ENCODE measurements at regions not wholly inside any gene's neighbourhood (a gene's known extent, or its start where the extent isn't known, plus 50 kb on each side); places are given as distances from the start of the nearest gene placed in this dataset.
A peak's percentile ranks its signal among the peaks of the same experiment; 100 is the strongest.

- no peak overlapping the region for H3K14ac ChIP-seq (ENCODE audit: insufficient read length)
- no peaks in the 10 kb centered on the region for H3K23me2 ChIP-seq (ENCODE audit: low read depth, low read length)
- H2BK5ac ChIP-seq (ENCODE audit: low read depth, low read length) = peak overlapping the region; percentile 67; the same call in 1 of the 2 replicates
- DNase-seq (ENCODE audit: low read depth in 1 of 2, low spot score in 2 of 2) = no peak
- no peak overlapping the region for H4K8ac ChIP-seq (ENCODE audit: extremely low read depth, insufficient read depth, low read length)
- TF ChIP-seq TBP (IDR thresholded peaks at IDR 0.05; ENCODE audit: low read depth, low read length) (no peak), YY1 (IDR thresholded peaks at IDR 0.05; ENCODE audit: low read depth, low read length) (no peak), EP300 (IDR thresholded peaks at IDR 0.05; ENCODE audit: borderline replicate concordance in 1 of 2, low read depth in 2 of 2, low read length in 2 of 2) (no peak), KDM4A (IDR thresholded peaks at IDR 0.05; ENCODE audit: low read depth, low read length, severe bottlenecking) (no peak), SP2 (IDR thresholded peaks at IDR 0.05; ENCODE audit: low read length) (no peak)
- no peak overlapping the region for H3K4ac ChIP-seq (replicated peaks; ENCODE audit: insufficient read length, low read depth, low read length)
- H3K79me2 ChIP-seq (ENCODE audit: control insufficient read depth in 1 of 2, insufficient read depth in 2 of 2, low read length in 2 of 2) = no peaks in the 10 kb centered on the region
- no peak overlapping the region for H3K56ac ChIP-seq (replicated peaks; ENCODE audit: insufficient read length, low read depth, low read length)
- H3K9me3 ChIP-seq (ENCODE audit: insufficient read depth in 2 of 2, low read depth in 1 of 2, low read length in 1 of 2) = no peaks in the 10 kb centered on the region
- H2AFZ ChIP-seq (ENCODE audit: low read length) = no peak overlapping the region
- no peak overlapping the region for H3K9ac ChIP-seq (replicated peaks in 1 of 4; ENCODE audit: extremely low read depth in 1 of 4, low read depth in 3 of 4, low read length in 3 of 4)
- POLR2A ChIA-PET (ENCODE audit: partially characterized antibody) = no interaction called here
- no peak overlapping the region for H3K18ac ChIP-seq (ENCODE audit: extremely low read depth, low read length)
- no peak overlapping the region for H2AK5ac ChIP-seq (ENCODE audit: low read depth, low read length)
- H2BK12ac ChIP-seq (ENCODE audit: low read depth, low read length) = 0 out of 2 replicates have a peak overlapping the region, but pooled peaks have one; percentile 72
- no peaks in the 10 kb centered on the region for H3K79me1 ChIP-seq (ENCODE audit: low read depth, low read length)
- 80% methylated on average over 4 of the region's 4 CpGs; no CpG with 5 or more reads in 1 of the 2 experiments for WGBS, 2 experiments (ENCODE audit: extremely low coverage in 1 of 2, insufficient coverage in 1 of 2, insufficient read length in 1 of 2, insufficient replicate concordance in 2 of 2, low coverage in 1 of 2, low lambda C conversion rate in 2 of 2, missing lambda C conversion rate in 1 of 2)
- peak overlapping the region; percentile 88; the same call in 1 of the 2 replicates for H2BK15ac ChIP-seq (ENCODE audit: low read length)
- H3K27me3 ChIP-seq (replicated peaks in 1 of 4; ENCODE audit: control insufficient read depth in 3 of 4, extremely low read depth in 1 of 4, insufficient read depth in 3 of 4, low read length in 3 of 4) = no peaks in the 10 kb centered on the region; a peak in 1 of 7 replicates
- no peak overlapping the region for H3K27ac ChIP-seq (ENCODE audit: low read depth, low read length)
- H3K4me3 ChIP-seq (ENCODE audit: extremely low read depth in 1 of 4, insufficient read depth in 2 of 4, low read depth in 3 of 4, low read length in 4 of 4) = no peak overlapping the region
- peak overlapping the region; percentile 80 for H2BK20ac ChIP-seq (ENCODE audit: low read length)
- no peaks in the 10 kb centered on the region for H3K36me3 ChIP-seq (ENCODE audit: control insufficient read depth in 2 of 4, insufficient read depth in 4 of 4, low read length in 3 of 4)
- H4K20me1 ChIP-seq (replicated peaks in 1 of 2; ENCODE audit: control insufficient read depth in 1 of 2, insufficient read depth in 2 of 2, low read length in 2 of 2) = no peaks in the 10 kb centered on the region
- no peak overlapping the region for H3K23ac ChIP-seq (ENCODE audit: insufficient read length)
- peak overlapping the region; percentile 67 for H4K91ac ChIP-seq (replicated peaks; ENCODE audit: insufficient read length, low read length)
- CTCF ChIA-PET (ENCODE audit: partially characterized antibody) = no interaction called here
- no peak overlapping the region for H4K5ac ChIP-seq (ENCODE audit: insufficient read length, low read depth, low read length)
- H3K4me2 ChIP-seq (ENCODE audit: insufficient read depth in 1 of 2, low read depth in 2 of 2, low read length in 2 of 2) = no peak overlapping the region
- FAIRE-seq = no peak
- H2BK120ac ChIP-seq (replicated peaks; ENCODE audit: low read depth, low read length) = peak overlapping the region; percentile 66
- H3K4me1 ChIP-seq (replicated peaks in 1 of 4; ENCODE audit: control insufficient read depth in 3 of 4, insufficient read depth in 4 of 4, low read length in 3 of 4) = peaks cover 0 to 11% (median 0%) of the 10 kb centered on the region in 4 experiments; a peak in 2 of 7 replicates
Measured at GRCh38 chr4:164531336-164531735, 222.6 kb upstream of the SMIM31 start.

Measured in H1 (cell line).